Thyroid gland (tissue), 4 donors: ENCODE measurements at regions not wholly inside any gene's neighbourhood (a gene's known extent, or its start where the extent isn't known, plus 50 kb on each side); places are given as distances from the start of the nearest gene placed in this dataset.

Experiments
- CTCF ChIP-seq, 6 experiments: fragments of 200-600 bp in 3 of 6; fragments of 450-650 bp in 3 of 6; sonication (generic) in 3 of 6; IDR thresholded peaks; one replicate each; pipeline ENCODE4 v1.5.1; 2016 to 2019; ENCODE audit warnings: antibody characterized with exemption in 6 of 6, mild to moderate bottlenecking in 2 of 6, inconsistent platforms in 1 of 6, moderate library complexity in 1 of 6
- POLR2A ChIP-seq, 2 donors: fragments of 450-650 bp; IDR thresholded peaks; one replicate each; pipeline ENCODE4 v1.6.1; 2017; ENCODE audit warnings: antibody characterized with exemption in 2 of 2, mild to moderate bottlenecking in 2 of 2, moderate library complexity in 1 of 2

GRCh38 chr10:107918171-107918570 lies 753.7 kb upstream of the SORCS1 start:
- TF ChIP-seq CTCF (IDR thresholded peaks at IDR 0.05) (no peak), POLR2A (IDR thresholded peaks at IDR 0.05) (no peak)
